H1 (cell line): ENCODE measurements at regions not wholly inside any gene's neighbourhood (a gene's known extent, or its start where the extent isn't known, plus 50 kb on each side); places are given as distances from the start of the nearest gene placed in this dataset.
A peak's percentile ranks its signal among the peaks of the same experiment; 100 is the strongest.

ENCODE experiments used
- CTCF ChIA-PET: fragments of 300-600 bp; sonication (Branson Sonifier 250); formaldehyde crosslinking; loops from one replicate; lab custom pipeline; 2021; ENCODE audit not compliant: partially characterized antibody; lab: Charles Lee
- POLR2A ChIA-PET: fragments of 300-600 bp; sonication (Branson Sonifier 250); formaldehyde crosslinking; loops from one replicate; lab custom pipeline; 2021; ENCODE audit warnings: inconsistent platforms; ENCODE audit not compliant: partially characterized antibody; lab: Charles Lee
- DNase-seq, 2 experiments: peaks; one replicate each; pipeline versions ENCODE4 v3.0.0 to v3.0.0-alpha.2; 2010 to 2022; ENCODE audit warnings: low spot score in 2 of 2, low read depth in 1 of 2, mixed read lengths in 1 of 2
- FAIRE-seq: peaks from 2 replicates; lab custom pipeline; 2011; peaks lifted over from hg19 to GRCh38; lab: Jason Lieb, UNC
- H2AFZ ChIP-seq: 2 replicates; pipeline ENCODE4 v1.8.1; 2012; ENCODE audit warnings: low read length, inconsistent platforms
- H2AK5ac ChIP-seq: 2 replicates; pipeline ENCODE4 v1.6.1; 2013; ENCODE audit warnings: low read depth, low read length
- H2BK120ac ChIP-seq: replicated peaks from 2 replicates; pipeline ENCODE3; 2013; ENCODE audit warnings: low read depth, low read length, inconsistent platforms
- H2BK12ac ChIP-seq: 2 replicates; pipeline ENCODE4 v1.6.1; 2013; ENCODE audit warnings: low read depth, low read length
- H2BK15ac ChIP-seq: 2 replicates; pipeline ENCODE4 v1.6.1; 2013; ENCODE audit warnings: low read length
- H2BK20ac ChIP-seq: 2 replicates; pipeline ENCODE4 v1.6.1; 2013; ENCODE audit warnings: low read length
- H2BK5ac ChIP-seq: 2 replicates; pipeline ENCODE4 v1.6.1; 2013; ENCODE audit warnings: low read depth, low read length
- H3K14ac ChIP-seq: 2 replicates; pipeline ENCODE4 v1.6.1; 2013; ENCODE audit warnings: inconsistent platforms; ENCODE audit not compliant: insufficient read length
- H3K18ac ChIP-seq: 2 replicates; pipeline ENCODE4 v1.6.1; 2013; ENCODE audit warnings: low read length; ENCODE audit errors: extremely low read depth
- H3K23ac ChIP-seq: 2 replicates; pipeline ENCODE4 v1.6.1; 2013; ENCODE audit warnings: inconsistent platforms; ENCODE audit not compliant: insufficient read length
- H3K23me2 ChIP-seq: 2 replicates; pipeline ENCODE4 v1.6.1; 2013; ENCODE audit warnings: low read depth, low read length
- H3K27ac ChIP-seq: 2 replicates; pipeline ENCODE4 v1.6.1; 2011; ENCODE audit warnings: low read depth, low read length, inconsistent platforms
- H3K27me3 ChIP-seq, 4 experiments: replicated peaks in 1 of 4; 1 replicate in 1 of 4; 2 replicates in 3 of 4; pipeline versions ENCODE4 v1.6.1 to v1.8.1; 2011 to 2013; ENCODE audit warnings: low read length in 3 of 4, mild to moderate bottlenecking in 3 of 4, inconsistent platforms in 2 of 4, mixed read lengths in 2 of 4, moderate library complexity in 1 of 4; ENCODE audit not compliant: control insufficient read depth in 3 of 4, insufficient read depth in 3 of 4; ENCODE audit errors: extremely low read depth in 1 of 4
- H3K36me3 ChIP-seq, 4 experiments: 2 replicates each; pipeline versions ENCODE4 v1.6.1 to v1.8.1; 2011 to 2013; ENCODE audit warnings: mild to moderate bottlenecking in 4 of 4, low read length in 3 of 4, moderate library complexity in 2 of 4, control low read depth in 1 of 4, inconsistent platforms in 1 of 4; ENCODE audit not compliant: insufficient read depth in 4 of 4, control insufficient read depth in 2 of 4
- H3K4ac ChIP-seq: replicated peaks from 2 replicates; pipeline ENCODE3; 2013; ENCODE audit warnings: low read length, low read depth, mixed read lengths, inconsistent platforms; ENCODE audit not compliant: insufficient read length
- H3K4me1 ChIP-seq, 4 experiments: replicated peaks in 1 of 4; 1 replicate in 1 of 4; 2 replicates in 3 of 4; pipeline versions ENCODE4 v1.6.1 to v1.8.1; 2011 to 2013; ENCODE audit warnings: low read length in 3 of 4, inconsistent platforms in 2 of 4, mixed read lengths in 1 of 4; ENCODE audit not compliant: insufficient read depth in 4 of 4, control insufficient read depth in 3 of 4
- H3K4me2 ChIP-seq, 2 experiments: 2 replicates each; pipeline versions ENCODE4 v1.6.1 to v1.8.1; 2011 to 2013; ENCODE audit warnings: low read depth in 2 of 2, low read length in 2 of 2, control low read depth in 1 of 2, inconsistent platforms in 1 of 2, mild to moderate bottlenecking in 1 of 2; ENCODE audit not compliant: insufficient read depth in 1 of 2
- H3K4me3 ChIP-seq, 4 experiments: fragments of 200-600, 300-600 bp in 1 of 4; sonication (generic), shearing (Covaris generic), sonication (Bioruptor Twin) in 1 of 4; 2 replicates each; pipeline versions ENCODE4 v1.5.1 to v1.8.1; 2011 to 2016; ENCODE audit warnings: low read length in 4 of 4, low read depth in 3 of 4, control low read depth in 2 of 4, inconsistent platforms in 2 of 4, mild to moderate bottlenecking in 2 of 4, mixed read lengths in 1 of 4, moderate library complexity in 1 of 4; ENCODE audit not compliant: insufficient read depth in 2 of 4; ENCODE audit errors: extremely low read depth in 1 of 4
- H3K56ac ChIP-seq: replicated peaks from 2 replicates; pipeline ENCODE3; 2013; ENCODE audit warnings: low read depth, mild to moderate bottlenecking, mixed read lengths, low read length, inconsistent platforms; ENCODE audit not compliant: insufficient read length
- H3K79me1 ChIP-seq: 2 replicates; pipeline ENCODE4 v1.6.1; 2013; ENCODE audit warnings: low read depth, low read length, control low read depth
- H3K79me2 ChIP-seq, 2 experiments: 2 replicates each; pipeline versions ENCODE4 v1.6.1 to v1.8.1; 2012 to 2013; ENCODE audit warnings: low read length in 2 of 2, mild to moderate bottlenecking in 2 of 2, inconsistent platforms in 1 of 2; ENCODE audit not compliant: insufficient read depth in 2 of 2, control insufficient read depth in 1 of 2
- H3K9ac ChIP-seq, 4 experiments: replicated peaks in 1 of 4; 1 replicate in 1 of 4; 2 replicates in 3 of 4; pipeline versions ENCODE4 v1.6.1 to v1.8.1; 2011 to 2013; ENCODE audit warnings: low read depth in 3 of 4, low read length in 3 of 4, control low read depth in 2 of 4, mild to moderate bottlenecking in 2 of 4, moderate library complexity in 2 of 4, inconsistent platforms in 1 of 4; ENCODE audit errors: extremely low read depth in 1 of 4
- H3K9me3 ChIP-seq, 2 experiments: 2 replicates each; pipeline versions ENCODE4 v1.6.1 to v1.8.1; 2012 to 2013; ENCODE audit warnings: mild to moderate bottlenecking in 2 of 2, moderate library complexity in 2 of 2, control low read depth in 1 of 2, inconsistent platforms in 1 of 2, low read depth in 1 of 2, low read length in 1 of 2, mixed read lengths in 1 of 2; ENCODE audit not compliant: insufficient read depth in 2 of 2
- H4K20me1 ChIP-seq, 2 experiments: replicated peaks in 1 of 2; 2 replicates each; pipeline versions ENCODE3 to v1.8.1; 2011 to 2013; ENCODE audit warnings: inconsistent platforms in 2 of 2, low read length in 2 of 2, mild to moderate bottlenecking in 1 of 2; ENCODE audit not compliant: insufficient read depth in 2 of 2, control insufficient read depth in 1 of 2
- H4K5ac ChIP-seq: 2 replicates; pipeline ENCODE4 v1.6.1; 2013; ENCODE audit warnings: low read length, low read depth, mixed read lengths, inconsistent platforms; ENCODE audit not compliant: insufficient read length
- H4K8ac ChIP-seq: 2 replicates; pipeline ENCODE4 v1.8.0; 2013; ENCODE audit warnings: mild to moderate bottlenecking, moderate library complexity, low read length, inconsistent platforms; ENCODE audit not compliant: insufficient read depth; ENCODE audit errors: extremely low read depth
- H4K91ac ChIP-seq: replicated peaks from 2 replicates; pipeline ENCODE3; 2013; ENCODE audit warnings: low read length, mixed read lengths, inconsistent platforms; ENCODE audit not compliant: insufficient read length
- BRCA1 ChIP-seq: IDR thresholded peaks from 2 replicates; pipeline ENCODE4 v1.6.1; 2012; ENCODE audit warnings: low read depth, low read length, improper control_type of control experiment
- CHD1 ChIP-seq: IDR thresholded peaks from 2 replicates; pipeline ENCODE4 v1.6.1; 2012; ENCODE audit warnings: low read depth, low read length, improper control_type of control experiment
- CTBP2 ChIP-seq: IDR thresholded peaks from 2 replicates; pipeline ENCODE4 v1.7.0; 2011; ENCODE audit warnings: borderline replicate concordance, mild to moderate bottlenecking, moderate library complexity, mixed read lengths, low read length; ENCODE audit not compliant: insufficient read depth, insufficient read length
- EGR1 ChIP-seq: IDR thresholded peaks from 2 replicates; pipeline ENCODE4 v1.6.1; 2011; ENCODE audit warnings: low read depth, low read length, borderline replicate concordance
- EZH2 ChIP-seq: fragments of 200-600 bp; sonication (generic); IDR thresholded peaks from 2 replicates; pipeline ENCODE4 v1.7.1; 2012; ENCODE audit warnings: low read depth, mild to moderate bottlenecking, moderate library complexity, low read length, inconsistent platforms; ENCODE audit not compliant: severe bottlenecking
- KDM1A ChIP-seq: fragments of 200-600, 300-600 bp; sonication (generic); IDR thresholded peaks from 2 replicates; pipeline ENCODE4 v1.7.1; 2016; ENCODE audit warnings: mild to moderate bottlenecking, low read length, borderline replicate concordance
- KDM5A ChIP-seq: fragments of 200-600 bp; IDR thresholded peaks from 2 replicates; pipeline ENCODE4 v1.7.1; 2012; ENCODE audit warnings: mild to moderate bottlenecking, low read length, inconsistent platforms, mixed read lengths
- POU5F1 ChIP-seq: IDR thresholded peaks from 2 replicates; pipeline ENCODE4 v1.6.1; 2011; ENCODE audit warnings: low read depth, mild to moderate bottlenecking, low read length, moderate library complexity
- RXRA ChIP-seq: IDR thresholded peaks from 2 replicates; pipeline ENCODE4 v1.6.1; 2011; ENCODE audit warnings: low read depth, mild to moderate bottlenecking, low read length, moderate library complexity; ENCODE audit not compliant: insufficient read depth
- SAP30 ChIP-seq: fragments of 300-600 bp; sonication (generic); IDR thresholded peaks from 2 replicates; pipeline ENCODE4 v1.7.1; 2012; ENCODE audit warnings: low read length, moderate library complexity, mild to moderate bottlenecking, inconsistent platforms; ENCODE audit not compliant: insufficient read depth, insufficient replicate concordance
- SP4 ChIP-seq: IDR thresholded peaks from 2 replicates; pipeline ENCODE4 v1.6.1; 2012; ENCODE audit warnings: low read length, inconsistent platforms
- SRF ChIP-seq: IDR thresholded peaks from 2 replicates; pipeline ENCODE4 v1.6.1; 2011; ENCODE audit warnings: mild to moderate bottlenecking, low read depth, low read length, moderate library complexity
- TCF12 ChIP-seq: IDR thresholded peaks from 2 replicates; pipeline ENCODE4 v1.6.1; 2011; ENCODE audit warnings: low read depth, mild to moderate bottlenecking, low read length
- WGBS, 2 experiments: shearing (Covaris generic) in 1 of 2; methylation state at CpG; one replicate each; pipeline versions ENCODE4 v1.1.6 to v1.1.7; 2013 to 2015; ENCODE audit warnings: low lambda C conversion rate in 2 of 2, mixed read lengths in 2 of 2, inconsistent platforms in 1 of 2, low coverage in 1 of 2, missing lambda C conversion rate in 1 of 2; ENCODE audit not compliant: insufficient replicate concordance in 2 of 2, insufficient coverage in 1 of 2, insufficient read length in 1 of 2; ENCODE audit errors: extremely low coverage in 1 of 2, missing lambda C conversion rate in 1 of 2; 5-methylcytosine and 5-hydroxymethylcytosine counted together
- TF ChIP-seq, protein P1 (sequence below): IDR thresholded peaks from 2 replicates; pipeline ENCODE4 v1.6.1; 2012; ENCODE audit warnings: inconsistent platforms

DNA sequence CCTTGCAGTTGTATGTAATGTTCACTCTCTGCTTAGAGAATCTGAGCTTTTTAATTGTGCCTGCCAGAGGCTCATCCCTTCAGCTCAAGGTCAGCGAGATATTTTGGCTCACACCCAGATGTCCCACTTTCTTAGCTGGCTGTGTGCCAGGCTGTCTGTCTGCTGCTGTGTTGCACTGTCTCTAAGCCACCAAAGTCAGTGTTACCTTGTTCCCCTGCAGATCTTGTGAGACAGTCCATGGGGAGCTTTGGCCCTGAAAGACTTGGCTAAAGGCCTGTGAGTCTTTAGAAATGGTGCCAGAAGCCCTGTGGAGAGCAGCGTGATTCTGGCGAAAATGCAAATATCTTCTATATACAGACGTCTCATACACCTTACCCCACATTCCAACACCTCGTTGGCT lies 293.7 kb downstream of the TTC6 start:
- H3K79me1 ChIP-seq = no peaks in the 10 kb centered on the region
- H2BK5ac ChIP-seq = no peak overlapping the region
- no peak overlapping the region for H4K91ac ChIP-seq
- no peak overlapping the region for H3K27ac ChIP-seq
- no peaks in the 10 kb centered on the region for H3K23me2 ChIP-seq
- no peaks in the 10 kb centered on the region for H4K20me1 ChIP-seq
- peaks cover 0 to 5% (median under 1%) of the 10 kb centered on the region in 4 experiments; a peak in 2 of 7 replicates for H3K4me1 ChIP-seq
- 0 out of 2 replicates have a peak overlapping the region, but pooled peaks have one; percentile 38 for H3K18ac ChIP-seq
- H2BK20ac ChIP-seq = no peak overlapping the region
- no peak overlapping the region for H2AFZ ChIP-seq
- no peaks in the 10 kb centered on the region for H3K79me2 ChIP-seq
- H3K14ac ChIP-seq = no peak overlapping the region
- no peak overlapping the region for H2AK5ac ChIP-seq
- H2BK120ac ChIP-seq = no peak overlapping the region
- H2BK12ac ChIP-seq = no peak overlapping the region
- peaks cover 0 to 9% of the 10 kb centered on the region in 2 experiments; a peak in 1 of 4 replicates for H3K9me3 ChIP-seq
- H3K36me3 ChIP-seq = no peaks in the 10 kb centered on the region
- ChIA-PET POLR2A (interaction anchor here (0.7 to 1.7 kb wide), 4 partner anchors 14 to 316 kb away, joined by 3 to 8 read pairs (median 3); no protein-coding TSS in a partner anchor), CTCF (interaction anchor here (0.6 to 4.2 kb wide), 13 partner anchors 10 to 716 kb away, joined by 3 to 18 read pairs (median 3); no protein-coding TSS in a partner anchor)
- no peak overlapping the region for H3K4me3 ChIP-seq
- H3K4me2 ChIP-seq = no peak overlapping the region
- H3K27me3 ChIP-seq = no peaks in the 10 kb centered on the region
- H3K9ac ChIP-seq = no peak overlapping the region
- H3K23ac ChIP-seq = no peak overlapping the region
- H3K56ac ChIP-seq = no peak overlapping the region
- H4K5ac ChIP-seq = no peak overlapping the region
- H4K8ac ChIP-seq = no peak overlapping the region
- WGBS, 2 experiments = 77% methylated on average over 5 of the region's 5 CpGs; no CpG with 5 or more reads in 1 of the 2 experiments
- H2BK15ac ChIP-seq = no peak overlapping the region; the same call in 1 of the 2 replicates
- FAIRE-seq (peak; percentile 58), DNase-seq (no peak)
- H3K4ac ChIP-seq = no peak overlapping the region
- TF ChIP-seq POU5F1 (no peak), BRCA1 (no peak), EGR1 (no peak), SRF (no peak), SP4 (no peak), SAP30 (no peak), KDM1A (no peak), CTBP2 (no peak), EZH2 (no peak), TCF12 (no peak), CHD1 (no peak), RXRA (no peak), KDM5A (no peak)
- TF ChIP-seq, protein P1, sequence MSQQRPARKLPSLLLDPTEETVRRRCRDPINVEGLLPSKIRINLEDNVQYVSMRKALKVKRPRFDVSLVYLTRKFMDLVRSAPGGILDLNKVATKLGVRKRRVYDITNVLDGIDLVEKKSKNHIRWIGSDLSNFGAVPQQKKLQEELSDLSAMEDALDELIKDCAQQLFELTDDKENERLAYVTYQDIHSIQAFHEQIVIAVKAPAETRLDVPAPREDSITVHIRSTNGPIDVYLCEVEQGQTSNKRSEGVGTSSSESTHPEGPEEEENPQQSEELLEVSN = no peak
